IMR-90 (cell line): ENCODE measurements at regions not wholly inside any gene's neighbourhood (a gene's known extent, or its start where the extent isn't known, plus 50 kb on each side); places are given as distances from the start of the nearest gene placed in this dataset.
A peak's percentile ranks its signal among the peaks of the same experiment; 100 is the strongest.

ENCODE experiments used
- ATAC-seq: fragments of 200-7000 bp; cut with Tn5 transposase; 2 replicates; pipeline ENCODE4 v1.9.1; 2020; ENCODE audit warnings: low read depth, mild to moderate bottlenecking, moderate library complexity
- BruUV-seq: library from RNA; stranded (reverse); fragments of 400-500 nt; replicated peaks from 2 replicates; lab custom pipeline; 2021; lab: Mats Ljungman, UMichigan
- CTCF ChIA-PET: fragments of 300-600 bp; formaldehyde crosslinking; extraction: SDS; loops from one replicate; lab custom pipeline; 2021; ENCODE audit warnings: antibody characterized with exemption; lab: Yijun Ruan, JAX
- POLR2A ChIA-PET: fragments of 300-600 bp; sonication (Branson Sonifier 250); formaldehyde crosslinking; loops from one replicate; lab custom pipeline; 2022; ENCODE audit warnings: antibody characterized with exemption; ENCODE audit not compliant: unreplicated experiment; lab: Charles Lee
- DNase-seq: peaks from one replicate; pipeline ENCODE4 v3.0.0; 2013
- H2AFZ ChIP-seq: replicated peaks from 2 replicates; pipeline ENCODE3; 2013; ENCODE audit warnings: low read length, mild to moderate bottlenecking; ENCODE audit not compliant: poor library complexity
- H2AK5ac ChIP-seq: 2 replicates; pipeline ENCODE4 v1.6.1; 2013; ENCODE audit warnings: low read depth, low read length, inconsistent platforms
- H2AK9ac ChIP-seq: replicated peaks from 2 replicates; pipeline ENCODE3; 2013; ENCODE audit warnings: mild to moderate bottlenecking, low read depth, low read length, moderate library complexity; ENCODE audit not compliant: poor library complexity
- H2BK120ac ChIP-seq: 2 replicates; pipeline ENCODE4 v1.6.1; 2013; ENCODE audit warnings: low read depth, low read length, inconsistent platforms
- H2BK15ac ChIP-seq: 3 replicates; pipeline ENCODE4 v1.6.1; 2013; ENCODE audit warnings: low read depth, low read length, inconsistent platforms
- H2BK20ac ChIP-seq: 2 replicates; pipeline ENCODE4 v1.6.1; 2013; ENCODE audit warnings: low read depth, mild to moderate bottlenecking, inconsistent platforms, low read length, moderate library complexity
- H2BK5ac ChIP-seq: 2 replicates; pipeline ENCODE4 v1.6.1; 2013; ENCODE audit warnings: mild to moderate bottlenecking, low read depth, low read length, inconsistent platforms; ENCODE audit not compliant: poor library complexity, severe bottlenecking
- H3K14ac ChIP-seq: replicated peaks from 2 replicates; pipeline ENCODE4 v1.6.1; 2013; ENCODE audit warnings: low read depth, low read length, inconsistent platforms
- H3K18ac ChIP-seq: 2 replicates; pipeline ENCODE4 v1.6.1; 2013; ENCODE audit warnings: low read depth, low read length, control low read depth
- H3K23ac ChIP-seq: 2 replicates; pipeline ENCODE4 v1.6.1; 2013; ENCODE audit warnings: low read depth, low read length, inconsistent platforms
- H3K27ac ChIP-seq: 2 replicates; pipeline ENCODE4 v1.5.1; 2013; ENCODE audit warnings: mild to moderate bottlenecking, control low read depth, low read length; ENCODE audit not compliant: insufficient read depth
- H3K27me3 ChIP-seq: 2 replicates; pipeline ENCODE4 v1.6.1; 2013; ENCODE audit warnings: low read length; ENCODE audit not compliant: control insufficient read depth, insufficient read depth
- H3K36me3 ChIP-seq: 2 replicates; pipeline ENCODE4 v1.6.1; 2013; ENCODE audit warnings: low read length, mixed read lengths; ENCODE audit not compliant: control insufficient read depth, insufficient read depth
- H3K4ac ChIP-seq: 2 replicates; pipeline ENCODE4 v1.6.1; 2013; ENCODE audit warnings: low read depth, low read length, inconsistent platforms
- H3K4me1 ChIP-seq: 2 replicates; pipeline ENCODE4 v1.6.1; 2013; ENCODE audit warnings: low read length, mixed read lengths; ENCODE audit not compliant: control insufficient read depth, insufficient read depth
- H3K4me2 ChIP-seq: 2 replicates; pipeline ENCODE4 v1.6.1; 2013; ENCODE audit warnings: low read depth, mild to moderate bottlenecking, control low read depth, low read length, moderate library complexity
- H3K4me3 ChIP-seq: 2 replicates; pipeline ENCODE4 v1.5.1; 2013; ENCODE audit warnings: low read depth, mild to moderate bottlenecking, control low read depth, low read length, moderate library complexity; ENCODE audit not compliant: insufficient read depth
- H3K56ac ChIP-seq: 2 replicates; pipeline ENCODE4 v1.6.1; 2013; ENCODE audit warnings: low read length, inconsistent platforms; ENCODE audit not compliant: insufficient read depth; ENCODE audit errors: extremely low read depth
- H3K79me1 ChIP-seq, 2 experiments: 2 replicates each; pipeline ENCODE4 v1.6.1; 2013; ENCODE audit warnings: low read length in 2 of 2, inconsistent platforms in 1 of 2, low read depth in 1 of 2
- H3K9ac ChIP-seq: 2 replicates; pipeline ENCODE4 v1.6.1; 2013; ENCODE audit warnings: low read depth, low read length, control low read depth
- H3K9me1 ChIP-seq: 2 replicates; pipeline ENCODE4 v1.6.1; 2013; ENCODE audit warnings: low read length, inconsistent platforms; ENCODE audit not compliant: insufficient read depth
- H3K9me3 ChIP-seq: 2 replicates; pipeline ENCODE4 v1.6.1; 2013; ENCODE audit warnings: low read length; ENCODE audit not compliant: control insufficient read depth, insufficient read depth
- H4K20me1 ChIP-seq: 2 replicates; pipeline ENCODE4 v1.6.1; 2013; ENCODE audit warnings: low read length, inconsistent platforms; ENCODE audit not compliant: insufficient read depth
- H4K5ac ChIP-seq: 2 replicates; pipeline ENCODE4 v1.6.1; 2013; ENCODE audit warnings: mild to moderate bottlenecking, low read depth, low read length, control low read depth
- H4K8ac ChIP-seq, 2 experiments: 2 replicates each; pipeline ENCODE4 v1.6.1; 2013; ENCODE audit warnings: low read depth in 2 of 2, low read length in 2 of 2, control low read depth in 1 of 2, inconsistent platforms in 1 of 2
- H4K91ac ChIP-seq: 2 replicates; pipeline ENCODE4 v1.6.1; 2013; ENCODE audit warnings: low read depth, low read length, inconsistent platforms; ENCODE audit not compliant: insufficient read depth
- BHLHE40 ChIP-seq: fragments of 150-350 bp; IDR thresholded peaks from 2 replicates; pipeline ENCODE4 v1.6.1; 2016; ENCODE audit warnings: mild to moderate bottlenecking, low read depth, low read length
- FOS ChIP-seq: fragments of 150-350 bp; IDR thresholded peaks from 2 replicates; pipeline ENCODE4 v1.6.1; 2016; ENCODE audit warnings: low read depth, low read length
- MAFK ChIP-seq: IDR thresholded peaks from 2 replicates; pipeline ENCODE4 v1.6.1; 2012; ENCODE audit warnings: low read depth, low read length, improper control_type of control experiment
- MAZ ChIP-seq: IDR thresholded peaks from 2 replicates; pipeline ENCODE4 v1.6.1; 2012; ENCODE audit warnings: low read depth, mild to moderate bottlenecking, low read length, improper control_type of control experiment, moderate library complexity, borderline replicate concordance
- MXI1 ChIP-seq: IDR thresholded peaks from 2 replicates; pipeline ENCODE4 v1.6.1; 2012; ENCODE audit warnings: low read depth, mild to moderate bottlenecking, low read length, moderate library complexity, borderline replicate concordance
- WGBS, 2 experiments: methylation state at CpG; one replicate each; pipeline versions ENCODE4 v1.1.5 to v1.1.7; 2013; ENCODE audit warnings: missing lambda C conversion rate in 2 of 2; ENCODE audit not compliant: insufficient read length in 1 of 2; ENCODE audit errors: extremely low coverage in 2 of 2; 5-methylcytosine and 5-hydroxymethylcytosine counted together
- dilution Hi-C: fragments of 300-500 bp; cut with HindIII; formaldehyde crosslinking; loops from one replicate; pipeline ENCODE4 v1.14.3; 2018; ENCODE audit warnings: low sequenced_read_pairs; ENCODE audit not compliant: unreplicated experiment
- in situ Hi-C: fragments of 300-500 bp; cut with MboI; formaldehyde crosslinking; loops from 3 replicates; pipeline ENCODE4 v1.14.3; 2019; ENCODE audit warnings: low sequenced_read_pairs, inconsistent platforms, mixed read lengths
- intact Hi-C: fragments of 100-400 bp; cut with micrococcal nuclease; formaldehyde crosslinking; loops from 2 replicates; pipeline ENCODE4 v1.10.0; 2022
- TF ChIP-seq, protein P1 (sequence below): fragments of 150-350 bp; IDR thresholded peaks from 2 replicates; pipeline ENCODE4 v1.6.1; 2016; ENCODE audit warnings: low read depth, mild to moderate bottlenecking, low read length, moderate library complexity, borderline replicate concordance

DNA sequence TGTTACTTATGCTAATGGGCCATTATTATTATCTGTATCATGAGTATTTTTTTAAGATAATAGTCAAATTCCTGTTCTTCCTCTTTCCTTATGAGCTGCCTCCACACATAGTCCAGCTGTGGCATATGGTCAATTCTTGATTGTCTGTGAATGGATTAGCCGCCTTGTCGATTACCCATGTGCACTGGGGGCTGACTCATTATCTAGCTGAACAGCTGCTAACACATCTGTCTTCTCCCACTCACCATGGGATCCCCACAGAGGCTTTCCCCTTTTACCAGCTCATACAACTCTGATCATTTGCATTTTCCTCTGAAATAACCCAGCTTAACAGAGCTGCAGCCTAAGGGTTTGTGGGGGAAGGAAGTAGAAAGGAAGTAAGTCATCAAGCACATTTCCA lies 915.0 kb downstream of the CDH11 start:
- Histone ChIP-seq H2AK9ac (no peak overlapping the region), H2AK5ac (no peak overlapping the region), H3K9me1 (no peaks in the 10 kb centered on the region), H4K8ac (no peak overlapping the region), H3K23ac (no peak overlapping the region), H3K27me3 (no peaks in the 10 kb centered on the region), H3K27ac (no peak overlapping the region), H4K20me1 (no peaks in the 10 kb centered on the region), H2BK5ac (no peak overlapping the region), H3K79me1 (no peaks in the 10 kb centered on the region), H2BK120ac (no peak overlapping the region), H3K4me3 (no peak overlapping the region), H3K4ac (no peak overlapping the region), H3K14ac (no peak overlapping the region), H3K9me3 (no peaks in the 10 kb centered on the region), H2AFZ (no peak overlapping the region), H3K4me1 (no peaks in the 10 kb centered on the region), H3K9ac (no peak overlapping the region), H2BK20ac (no peak overlapping the region), H3K18ac (no peak overlapping the region), H4K91ac (no peak overlapping the region), H2BK15ac (no peak overlapping the region), H3K4me2 (no peak overlapping the region), H3K36me3 (no peaks in the 10 kb centered on the region), H3K56ac (no peak overlapping the region), H4K5ac (no peak overlapping the region)
- dilution Hi-C loops (no loop called here), intact Hi-C loops (loop anchor here (10.0 kb wide), 1 partner anchor 668 kb away; no protein-coding TSS in a partner anchor), in situ Hi-C loops (no loop called here)
- ChIA-PET POLR2A (no interaction called here), CTCF (no interaction called here)
- no TSS peak for BruUV-seq
- TF ChIP-seq MXI1 (no peak), MAFK (no peak), BHLHE40 (no peak), MAZ (no peak), FOS (no peak)
- TF ChIP-seq, protein P1, sequence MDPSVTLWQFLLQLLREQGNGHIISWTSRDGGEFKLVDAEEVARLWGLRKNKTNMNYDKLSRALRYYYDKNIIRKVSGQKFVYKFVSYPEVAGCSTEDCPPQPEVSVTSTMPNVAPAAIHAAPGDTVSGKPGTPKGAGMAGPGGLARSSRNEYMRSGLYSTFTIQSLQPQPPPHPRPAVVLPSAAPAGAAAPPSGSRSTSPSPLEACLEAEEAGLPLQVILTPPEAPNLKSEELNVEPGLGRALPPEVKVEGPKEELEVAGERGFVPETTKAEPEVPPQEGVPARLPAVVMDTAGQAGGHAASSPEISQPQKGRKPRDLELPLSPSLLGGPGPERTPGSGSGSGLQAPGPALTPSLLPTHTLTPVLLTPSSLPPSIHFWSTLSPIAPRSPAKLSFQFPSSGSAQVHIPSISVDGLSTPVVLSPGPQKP: no peak
- no peak for ATAC-seq
- no CpG with 5 or more reads among the region's 2 CpGs for WGBS, 2 experiments
- DNase-seq: peak; percentile 12
